Endothelial cell of umbilical vein (primary cell): ENCODE measurements at regions not wholly inside any gene's neighbourhood (a gene's known extent, or its start where the extent isn't known, plus 50 kb on each side); places are given as distances from the start of the nearest gene placed in this dataset.

ENCODE experiments used
- BruUV-seq: library from RNA; stranded (reverse); fragments of 400-500 nt; replicated peaks from 2 replicates; lab custom pipeline; 2021; lab: Mats Ljungman, UMichigan
- CTCF ChIA-PET: fragments of 300-600, 350-600 bp; sonication (Branson Sonifier 250); formaldehyde crosslinking; loops from one replicate; lab custom pipeline; 2021; ENCODE audit warnings: antibody characterized with exemption, inconsistent platforms; lab: Charles Lee
- POLR2A ChIA-PET: fragments of 300-600, 350-600 bp; sonication (Branson Sonifier 250); formaldehyde crosslinking; loops from one replicate; lab custom pipeline; 2021; ENCODE audit warnings: antibody characterized with exemption, inconsistent platforms; lab: Charles Lee
- DNase-seq: peaks from one replicate; pipeline ENCODE4 v3.0.0-alpha.2; 2011; ENCODE audit warnings: low read depth, low spot score
- FAIRE-seq: peaks from 2 replicates; lab custom pipeline; 2011; peaks lifted over from hg19 to GRCh38; lab: Jason Lieb, UNC
- H2AFZ ChIP-seq: 2 replicates; pipeline ENCODE4 v1.6.0; 2012; ENCODE audit warnings: low read depth, low read length, control low read depth, inconsistent platforms
- H3K27ac ChIP-seq: 2 replicates; pipeline ENCODE4 v1.5.1; 2011; ENCODE audit warnings: low read depth, mild to moderate bottlenecking, control low read depth, low read length, moderate library complexity; ENCODE audit not compliant: insufficient read depth
- H3K27me3 ChIP-seq, 2 experiments: 2 replicates each; pipeline versions ENCODE4 v1.6.0 to v1.6.1; 2011; ENCODE audit warnings: low read length in 2 of 2, mixed read lengths in 1 of 2; ENCODE audit not compliant: control insufficient read depth in 2 of 2, insufficient read depth in 2 of 2
- H3K36me3 ChIP-seq, 2 experiments: 2 replicates in 1 of 2; 3 replicates in 1 of 2; pipeline ENCODE4 v1.5.1; 2011; ENCODE audit warnings: low read length in 2 of 2, mild to moderate bottlenecking in 1 of 2, moderate library complexity in 1 of 2; ENCODE audit not compliant: control insufficient read depth in 2 of 2, insufficient read depth in 2 of 2; ENCODE audit errors: extremely low read depth in 1 of 2
- H3K4me1 ChIP-seq: 3 replicates; pipeline ENCODE4 v1.5.1; 2011; ENCODE audit warnings: mild to moderate bottlenecking, low read length; ENCODE audit not compliant: control insufficient read depth, insufficient read depth; ENCODE audit errors: extremely low read depth
- H3K4me2 ChIP-seq: 2 replicates; pipeline ENCODE4 v1.6.1; 2011; ENCODE audit warnings: low read length, control low read depth, mixed read lengths; ENCODE audit not compliant: insufficient read depth
- H3K4me3 ChIP-seq, 3 experiments: fragments of 200-600 bp in 1 of 3; sonication (generic), shearing (Covaris generic) in 1 of 3; replicated peaks in 1 of 3; 2 replicates each; pipeline ENCODE4 v1.5.1; 2011 to 2016; ENCODE audit warnings: control low read depth in 3 of 3, low read length in 3 of 3, mild to moderate bottlenecking in 2 of 3, inconsistent platforms in 1 of 3, low read depth in 1 of 3, moderate library complexity in 1 of 3; ENCODE audit not compliant: insufficient read depth in 1 of 3
- H3K79me2 ChIP-seq: 2 replicates; pipeline ENCODE4 v1.6.0; 2012; ENCODE audit warnings: low read length, inconsistent platforms; ENCODE audit not compliant: control insufficient read depth, insufficient read depth
- H3K9ac ChIP-seq: replicated peaks from 2 replicates; pipeline ENCODE3; 2011; ENCODE audit warnings: low read length, control low read depth; ENCODE audit not compliant: insufficient read depth; ENCODE audit errors: extremely low read depth
- H3K9me1 ChIP-seq: replicated peaks from 3 replicates; pipeline ENCODE4 v1.6.0; 2011; ENCODE audit warnings: mild to moderate bottlenecking, low read length; ENCODE audit not compliant: control insufficient read depth, insufficient read depth; ENCODE audit errors: extremely low read depth
- H3K9me3 ChIP-seq: replicated peaks from 2 replicates; pipeline ENCODE4 v1.5.1; 2012; ENCODE audit warnings: low read length, inconsistent platforms; ENCODE audit not compliant: control insufficient read depth, insufficient read depth
- H4K20me1 ChIP-seq: replicated peaks from 2 replicates; pipeline ENCODE3; 2011; ENCODE audit warnings: mild to moderate bottlenecking, low read length; ENCODE audit not compliant: control insufficient read depth, insufficient read depth; ENCODE audit errors: extremely low read depth
- EZH2 ChIP-seq: IDR thresholded peaks from 2 replicates; pipeline ENCODE4 v1.6.1; 2012; ENCODE audit warnings: borderline replicate concordance, low read depth, mild to moderate bottlenecking, moderate library complexity, low read length, inconsistent platforms; ENCODE audit not compliant: severe bottlenecking
- FOS ChIP-seq: IDR thresholded peaks from 2 replicates; pipeline ENCODE4 v1.6.1; 2011; ENCODE audit warnings: mild to moderate bottlenecking, low read length, moderate library complexity, borderline replicate concordance; ENCODE audit not compliant: insufficient read depth
- GATA2 ChIP-seq: IDR thresholded peaks from 2 replicates; pipeline ENCODE4 v1.7.0; 2011; ENCODE audit warnings: low read depth, mild to moderate bottlenecking, moderate library complexity, mixed read lengths, low read length; ENCODE audit not compliant: insufficient read length, insufficient read depth
- JUN ChIP-seq: IDR thresholded peaks from 2 replicates; pipeline ENCODE4 v1.6.1; 2011; ENCODE audit warnings: borderline replicate concordance, low read depth; ENCODE audit not compliant: insufficient read length, insufficient read depth
- MYC ChIP-seq: IDR thresholded peaks from one replicate; pipeline ENCODE4 v1.6.1; 2011; ENCODE audit warnings: mild to moderate bottlenecking, low read depth, low read length
- POLR2A ChIP-seq: IDR thresholded peaks from 2 replicates; pipeline ENCODE4 v1.6.1; 2012; ENCODE audit warnings: low read depth, mild to moderate bottlenecking, control low read depth, low read length
- POLR2AphosphoS5 ChIP-seq: IDR thresholded peaks from 2 replicates; pipeline ENCODE4 v1.6.1; 2012; ENCODE audit warnings: low read depth, mild to moderate bottlenecking, control low read depth, low read length, moderate library complexity; ENCODE audit not compliant: insufficient read depth
- dilution Hi-C: fragments of 300-500 bp; cut with MboI; formaldehyde crosslinking; loops from one replicate; pipeline ENCODE4 v1.15.0; 2019; ENCODE audit warnings: low sequenced_read_pairs; ENCODE audit not compliant: extremely low pct_ligation_motif_present
- intact Hi-C: fragments of 100-400 bp; cut with micrococcal nuclease; formaldehyde crosslinking; loops from one replicate; pipeline ENCODE4 v1.10.0; 2022
- TF ChIP-seq, protein P1 (sequence below), 2 donors: IDR thresholded peaks; 1 replicate in 1 of 2; 2 replicates in 1 of 2; pipeline ENCODE4 v1.5.1; 2011; ENCODE audit warnings: low read length in 2 of 2, mild to moderate bottlenecking in 2 of 2, moderate library complexity in 2 of 2, control low read depth in 1 of 2, inconsistent platforms in 1 of 2, low read depth in 1 of 2; ENCODE audit not compliant: insufficient read depth in 1 of 2; ENCODE audit errors: extremely low read depth in 1 of 2
- TF ChIP-seq, protein P2 (sequence below): IDR thresholded peaks from 2 replicates; pipeline ENCODE4 v1.6.1; 2011; ENCODE audit not compliant: insufficient read depth, insufficient read length

GRCh38 chr3:146747928-146748327 is 142.8 kb upstream of the PLSCR5 start:
- CTCF ChIA-PET, result interaction anchor here (0.5 to 3.9 kb wide), 12 partner anchors 9 to 1330 kb away, joined by 3 to 37 read pairs (median 4); no protein-coding TSS in a partner anchor
- Histone ChIP-seq H3K4me3 (no peak overlapping the region), H3K9me3 (no peaks in the 10 kb centered on the region), H3K36me3 (no peaks in the 10 kb centered on the region), H3K79me2 (no peaks in the 10 kb centered on the region), H3K4me1 (peaks cover 28% of the 10 kb centered on the region), H3K9me1 (no peaks in the 10 kb centered on the region), H3K4me2 (no peak overlapping the region), H3K9ac (no peak overlapping the region), H2AFZ (peak overlapping the region; percentile 58), H3K27me3 (no peaks in the 10 kb centered on the region), H3K27ac (peak overlapping the region; percentile 20), H4K20me1 (no peaks in the 10 kb centered on the region)
- FAIRE-seq (peak; percentile 77), DNase-seq (peak; percentile 35)
- intact Hi-C loops, result loop anchor here (1.0 to 5.0 kb wide), 4 partner anchors 107 to 664 kb away; no protein-coding TSS in a partner anchor
- no TSS peak for BruUV-seq
- POLR2A ChIA-PET, result no interaction called here
- dilution Hi-C loops, result no loop called here
- TF ChIP-seq, protein P1, sequence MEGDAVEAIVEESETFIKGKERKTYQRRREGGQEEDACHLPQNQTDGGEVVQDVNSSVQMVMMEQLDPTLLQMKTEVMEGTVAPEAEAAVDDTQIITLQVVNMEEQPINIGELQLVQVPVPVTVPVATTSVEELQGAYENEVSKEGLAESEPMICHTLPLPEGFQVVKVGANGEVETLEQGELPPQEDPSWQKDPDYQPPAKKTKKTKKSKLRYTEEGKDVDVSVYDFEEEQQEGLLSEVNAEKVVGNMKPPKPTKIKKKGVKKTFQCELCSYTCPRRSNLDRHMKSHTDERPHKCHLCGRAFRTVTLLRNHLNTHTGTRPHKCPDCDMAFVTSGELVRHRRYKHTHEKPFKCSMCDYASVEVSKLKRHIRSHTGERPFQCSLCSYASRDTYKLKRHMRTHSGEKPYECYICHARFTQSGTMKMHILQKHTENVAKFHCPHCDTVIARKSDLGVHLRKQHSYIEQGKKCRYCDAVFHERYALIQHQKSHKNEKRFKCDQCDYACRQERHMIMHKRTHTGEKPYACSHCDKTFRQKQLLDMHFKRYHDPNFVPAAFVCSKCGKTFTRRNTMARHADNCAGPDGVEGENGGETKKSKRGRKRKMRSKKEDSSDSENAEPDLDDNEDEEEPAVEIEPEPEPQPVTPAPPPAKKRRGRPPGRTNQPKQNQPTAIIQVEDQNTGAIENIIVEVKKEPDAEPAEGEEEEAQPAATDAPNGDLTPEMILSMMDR (IDR thresholded peaks at IDR 0.05; ENCODE audit: extremely low read depth in 1 of 2, insufficient read depth in 1 of 2, low read depth in 1 of 2, low read length in 2 of 2), result peak in 1 of 2 donors; percentile 6
- TF ChIP-seq GATA2, result no peak

DNA sequence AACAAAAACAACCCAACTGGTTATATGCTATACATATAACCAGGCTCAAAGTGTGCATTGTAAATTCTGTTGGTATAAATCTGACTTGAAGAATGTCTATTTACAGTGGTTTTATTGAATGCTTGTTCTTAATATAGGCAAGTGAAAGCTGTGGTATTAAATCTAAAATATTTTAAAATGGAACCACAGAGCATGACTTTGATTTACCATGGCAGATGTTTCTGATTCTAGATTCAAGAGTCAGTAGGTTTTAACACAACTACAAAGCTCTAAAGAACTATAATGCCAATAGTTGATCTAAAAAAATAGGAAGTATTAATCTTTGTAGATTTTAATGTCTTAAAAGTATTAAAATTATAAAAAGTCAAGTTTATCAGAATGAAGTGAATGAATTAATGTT is 141.9 kb upstream of the PLSCR5 start:
- no peak overlapping the region for H2AFZ ChIP-seq
- no peak for DNase-seq
- H3K9me1 ChIP-seq, result no peaks in the 10 kb centered on the region
- H3K4me3 ChIP-seq, result no peak overlapping the region
- H3K4me1 ChIP-seq, result peaks cover 28% of the 10 kb centered on the region
- H3K27me3 ChIP-seq, result no peaks in the 10 kb centered on the region
- H3K9ac ChIP-seq, result peak overlapping the region; percentile 22
- TF ChIP-seq POLR2A, result no peak
- TF ChIP-seq EZH2, result no peak
- no peak for TF ChIP-seq FOS
- TF ChIP-seq MYC, result no peak
- no peak for TF ChIP-seq JUN
- TF ChIP-seq, protein P1 (IDR thresholded peaks at IDR 0.05; ENCODE audit: extremely low read depth in 1 of 2, insufficient read depth in 1 of 2, low read depth in 1 of 2, low read length in 2 of 2), result no peak
- no peak for TF ChIP-seq GATA2
- no peak for TF ChIP-seq POLR2AphosphoS5
- TF ChIP-seq, protein P2, sequence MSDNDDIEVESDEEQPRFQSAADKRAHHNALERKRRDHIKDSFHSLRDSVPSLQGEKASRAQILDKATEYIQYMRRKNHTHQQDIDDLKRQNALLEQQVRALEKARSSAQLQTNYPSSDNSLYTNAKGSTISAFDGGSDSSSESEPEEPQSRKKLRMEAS, result no peak
- dilution Hi-C loops, result no loop called here
- no peaks in the 10 kb centered on the region for H4K20me1 ChIP-seq
- no peaks in the 10 kb centered on the region for H3K36me3 ChIP-seq
- peak overlapping the region; percentile 76 for H3K4me2 ChIP-seq
- intact Hi-C loops, result loop anchor here (2.0 to 5.0 kb wide), 3 partner anchors 106 to 665 kb away; no protein-coding TSS in a partner anchor
- no peak for FAIRE-seq
- H3K27ac ChIP-seq, result peak overlapping the region; percentile 76
- no peaks in the 10 kb centered on the region for H3K79me2 ChIP-seq
- ChIA-PET POLR2A (no interaction called here), CTCF (interaction anchor here (1.1 to 3.9 kb wide), 4 partner anchors 8 to 444 kb away, joined by 3 to 37 read pairs (median 6); no protein-coding TSS in a partner anchor)
- no TSS peak for BruUV-seq
- H3K9me3 ChIP-seq, result no peaks in the 10 kb centered on the region
